ENCODE measurements at regions not wholly inside any gene's neighbourhood (a gene's known extent, or its start where the extent isn't known, plus 50 kb on each side); places are given as distances from the start of the nearest gene placed in this dataset.
A peak's percentile ranks its signal among the peaks of the same experiment; 100 is the strongest.

GRCh38 chr12:25734529-25735180 is 181.6 kb upstream of the LMNTD1 start:
- no peak for TF ChIP-seq CTCF (IDR thresholded peaks at IDR 0.05; ENCODE audit: insufficient read depth, missing control alignments)
- DNase-seq (ENCODE audit: insufficient read length, low spot score) (no peak), FAIRE-seq (no peak)

GRCh38 chr12:25740617-25741016 is 187.5 kb upstream of the LMNTD1 start:
- FAIRE-seq (no peak), DNase-seq (ENCODE audit: insufficient read length, low spot score) (no peak)
- TF ChIP-seq CTCF (IDR thresholded peaks at IDR 0.05; ENCODE audit: insufficient read depth, missing control alignments): no peak

GRCh38 chr12:25741917-25742316 is 188.8 kb upstream of the LMNTD1 start:
- TF ChIP-seq CTCF (IDR thresholded peaks at IDR 0.05; ENCODE audit: insufficient read depth, missing control alignments): no peak
- DNase-seq (ENCODE audit: insufficient read length, low spot score): no peak
- no peak for FAIRE-seq

- DNase-seq (ENCODE audit: insufficient read length, low spot score) (no peak), FAIRE-seq (no peak)
These were observed 190.7 kb upstream of the LMNTD1 start for GRCh38 chr12:25743679-25744215.

GRCh38 chr12:25744313-25744712 is 191.2 kb upstream of the LMNTD1 start:
- no peak for TF ChIP-seq CTCF (IDR thresholded peaks at IDR 0.05; ENCODE audit: insufficient read depth, missing control alignments)
- DNase-seq (ENCODE audit: insufficient read length, low spot score) (no peak), FAIRE-seq (peak; percentile 44)

More at GRCh38 chr12:25743679-25744215, 190.7 kb upstream of the LMNTD1 start:
- TF ChIP-seq CTCF (IDR thresholded peaks at IDR 0.05; ENCODE audit: insufficient read depth, missing control alignments): no peak

- no peak for TF ChIP-seq CTCF (IDR thresholded peaks at IDR 0.05; ENCODE audit: insufficient read depth, missing control alignments)
- no peak for DNase-seq (ENCODE audit: insufficient read length, low spot score)
- FAIRE-seq: peak; percentile 44
These were observed 192.2 kb upstream of the LMNTD1 start for GRCh38 chr12:25745281-25745680.

GRCh38 chr12:25746131-25746530 is 193.0 kb upstream of the LMNTD1 start:
- no peak for FAIRE-seq
- TF ChIP-seq CTCF (IDR thresholded peaks at IDR 0.05; ENCODE audit: insufficient read depth, missing control alignments): no peak
- no peak for DNase-seq (ENCODE audit: insufficient read length, low spot score)
